Neural progenitor cell (in vitro differentiated cells): ENCODE measurements at regions not wholly inside any gene's neighbourhood (a gene's known extent, or its start where the extent isn't known, plus 50 kb on each side); places are given as distances from the start of the nearest gene placed in this dataset.

ENCODE experiments used
- DNase-seq: peaks from one replicate; pipeline ENCODE4 v3.0.0-alpha.2; 2016; ENCODE audit warnings: low spot score
- H2AFZ ChIP-seq: fragments of 200-600 bp; sonication (generic); replicated peaks from 2 replicates; pipeline ENCODE4 v1.6.1; 2016; ENCODE audit warnings: antibody characterized with exemption
- H3F3A ChIP-seq: fragments of 200-600 bp; sonication (generic); 2 replicates; pipeline ENCODE4 v1.6.1; 2016; ENCODE audit warnings: antibody characterized with exemption, low read depth
- H3K27ac ChIP-seq: fragments of 200-600 bp; sonication (generic); 2 replicates; pipeline ENCODE4 v1.5.1; 2016; ENCODE audit warnings: mild to moderate bottlenecking
- H3K27me3 ChIP-seq: fragments of 200-600 bp; sonication (generic); 2 replicates; pipeline ENCODE4 v1.6.1; 2016; ENCODE audit warnings: mild to moderate bottlenecking, moderate library complexity
- H3K36me3 ChIP-seq: fragments of 200-600 bp; sonication (generic); 2 replicates; pipeline ENCODE4 v1.5.1; 2016
- H3K4me1 ChIP-seq: fragments of 200-600 bp; sonication (generic); 2 replicates; pipeline ENCODE4 v1.6.1; 2016; ENCODE audit warnings: mixed run types
- H3K4me2 ChIP-seq: fragments of 200-600 bp; sonication (generic); 2 replicates; pipeline ENCODE4 v1.6.1; 2016
- H3K4me3 ChIP-seq: fragments of 200-600 bp; sonication (generic); 2 replicates; pipeline ENCODE4 v1.5.1; 2016
- H3K79me2 ChIP-seq: fragments of 200-600 bp; sonication (generic); 2 replicates; pipeline ENCODE4 v1.6.1; 2016; ENCODE audit warnings: low read depth
- H3K9ac ChIP-seq: fragments of 200-600 bp; sonication (generic); 2 replicates; pipeline ENCODE4 v1.6.1; 2016
- H3K9me3 ChIP-seq: fragments of 200-600 bp; sonication (generic); 2 replicates; pipeline ENCODE4 v1.5.1; 2016; ENCODE audit warnings: low read depth
- H4K20me1 ChIP-seq: fragments of 200-600 bp; sonication (generic); 2 replicates; pipeline ENCODE4 v1.6.1; 2016; ENCODE audit warnings: low read depth
- H3K27ac Mint-ChIP-seq: 3 replicates; pipeline ENCODE4 v1.8.0; 2021; ENCODE audit warnings: mixed read lengths
- H3K27me3 Mint-ChIP-seq: 2 replicates; pipeline ENCODE4 v1.8.0; 2022; ENCODE audit warnings: low read depth, mild to moderate bottlenecking, inconsistent platforms, moderate library complexity, mixed read lengths; ENCODE audit not compliant: insufficient read depth
- H3K36me3 Mint-ChIP-seq: 3 replicates; pipeline ENCODE4 v1.8.0; 2021; ENCODE audit warnings: mixed read lengths
- H3K4me1 Mint-ChIP-seq: 3 replicates; pipeline ENCODE4 v1.8.0; 2021; ENCODE audit warnings: mixed read lengths
- H3K4me3 Mint-ChIP-seq: 3 replicates; pipeline ENCODE4 v1.8.0; 2021; ENCODE audit warnings: mild to moderate bottlenecking, moderate library complexity, mixed read lengths
- H3K9me3 Mint-ChIP-seq: 3 replicates; pipeline ENCODE4 v1.8.0; 2020; ENCODE audit warnings: mixed read lengths
- EZH2 ChIP-seq: fragments of 200-600 bp; sonication (generic); IDR thresholded peaks from 2 replicates; pipeline ENCODE4 v1.6.1; 2017; ENCODE audit warnings: antibody characterized with exemption, mild to moderate bottlenecking, moderate library complexity
- EZH2phosphoT487 ChIP-seq: fragments of 200-600 bp; sonication (generic); IDR thresholded peaks from 2 replicates; pipeline ENCODE4 v1.6.1; 2017; ENCODE audit warnings: antibody characterized with exemption
- TF ChIP-seq, protein P1 (sequence below): fragments of 200-600 bp; sonication (generic); IDR thresholded peaks from 2 replicates; pipeline ENCODE4 v1.5.1; 2017; ENCODE audit warnings: antibody characterized with exemption, mild to moderate bottlenecking

- Histone ChIP-seq H3K36me3 (no peaks in the 10 kb centered on the region), H3K4me3 (no peak overlapping the region), H3K4me2 (no peak overlapping the region), H3K9me3 (no peaks in the 10 kb centered on the region), H3K27me3 (no peaks in the 10 kb centered on the region), H3F3A (no peaks in the 10 kb centered on the region), H3K79me2 (no peaks in the 10 kb centered on the region), H3K27ac (no peak overlapping the region), H4K20me1 (no peaks in the 10 kb centered on the region), H3K4me1 (no peaks in the 10 kb centered on the region), H3K9ac (no peak overlapping the region), H2AFZ (no peak overlapping the region)
- DNase-seq = no peak
- Mint-ChIP-seq H3K4me3 (no peak overlapping the region), H3K4me1 (peaks cover 7% of the 10 kb centered on the region), H3K9me3 (no peaks in the 10 kb centered on the region), H3K27ac (no peak overlapping the region), H3K27me3 (no peaks in the 10 kb centered on the region), H3K36me3 (no peaks in the 10 kb centered on the region)
- TF ChIP-seq, protein P1, sequence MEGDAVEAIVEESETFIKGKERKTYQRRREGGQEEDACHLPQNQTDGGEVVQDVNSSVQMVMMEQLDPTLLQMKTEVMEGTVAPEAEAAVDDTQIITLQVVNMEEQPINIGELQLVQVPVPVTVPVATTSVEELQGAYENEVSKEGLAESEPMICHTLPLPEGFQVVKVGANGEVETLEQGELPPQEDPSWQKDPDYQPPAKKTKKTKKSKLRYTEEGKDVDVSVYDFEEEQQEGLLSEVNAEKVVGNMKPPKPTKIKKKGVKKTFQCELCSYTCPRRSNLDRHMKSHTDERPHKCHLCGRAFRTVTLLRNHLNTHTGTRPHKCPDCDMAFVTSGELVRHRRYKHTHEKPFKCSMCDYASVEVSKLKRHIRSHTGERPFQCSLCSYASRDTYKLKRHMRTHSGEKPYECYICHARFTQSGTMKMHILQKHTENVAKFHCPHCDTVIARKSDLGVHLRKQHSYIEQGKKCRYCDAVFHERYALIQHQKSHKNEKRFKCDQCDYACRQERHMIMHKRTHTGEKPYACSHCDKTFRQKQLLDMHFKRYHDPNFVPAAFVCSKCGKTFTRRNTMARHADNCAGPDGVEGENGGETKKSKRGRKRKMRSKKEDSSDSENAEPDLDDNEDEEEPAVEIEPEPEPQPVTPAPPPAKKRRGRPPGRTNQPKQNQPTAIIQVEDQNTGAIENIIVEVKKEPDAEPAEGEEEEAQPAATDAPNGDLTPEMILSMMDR = no peak
- TF ChIP-seq EZH2 (no peak), EZH2phosphoT487 (no peak)
Measured at GRCh38 chr5:84578226-84578625, 193.5 kb upstream of the EDIL3 start.

GRCh38 chr5:84573017-84573712 lies 188.5 kb upstream of the EDIL3 start:
- Histone ChIP-seq H3K36me3 (no peaks in the 10 kb centered on the region), H3K79me2 (no peaks in the 10 kb centered on the region), H3K27me3 (no peaks in the 10 kb centered on the region), H3K4me2 (no peak overlapping the region), H3K4me1 (no peaks in the 10 kb centered on the region), H3K27ac (no peak overlapping the region), H3K9me3 (no peaks in the 10 kb centered on the region), H3F3A (no peaks in the 10 kb centered on the region), H4K20me1 (no peaks in the 10 kb centered on the region), H3K9ac (no peak overlapping the region), H2AFZ (no peak overlapping the region), H3K4me3 (no peak overlapping the region)
- H3K4me1 Mint-ChIP-seq = peaks cover 4% of the 10 kb centered on the region
- H3K27ac Mint-ChIP-seq = no peak overlapping the region
- H3K27me3 Mint-ChIP-seq = no peaks in the 10 kb centered on the region
- H3K9me3 Mint-ChIP-seq = no peaks in the 10 kb centered on the region
- H3K36me3 Mint-ChIP-seq = no peaks in the 10 kb centered on the region
- DNase-seq = no peak
- H3K4me3 Mint-ChIP-seq = no peak overlapping the region
- TF ChIP-seq EZH2phosphoT487 = no peak
- no peak for TF ChIP-seq EZH2
- TF ChIP-seq, protein P1 = no peak

DNA sequence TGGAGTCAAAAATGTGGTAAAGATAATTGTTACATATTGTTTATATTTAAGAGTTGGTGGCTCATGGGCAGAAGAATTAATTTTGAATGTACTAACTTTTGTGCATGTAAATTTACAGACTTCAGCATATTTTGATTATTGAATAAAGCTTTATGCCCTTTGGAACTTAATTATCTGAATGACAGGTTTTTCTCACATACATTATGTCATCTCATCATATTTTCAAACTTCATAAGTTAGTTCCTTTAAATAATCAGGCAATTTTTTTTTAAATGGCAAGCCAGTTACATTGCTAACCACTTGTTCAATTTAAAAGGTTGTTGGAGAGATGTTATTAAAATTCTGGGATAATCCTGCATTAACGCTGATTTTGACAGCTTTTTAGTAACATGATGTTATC lies 184.6 kb upstream of the EDIL3 start:
- no peak for DNase-seq
- Mint-ChIP-seq H3K4me3 (no peak overlapping the region), H3K27ac (no peak overlapping the region), H3K36me3 (no peaks in the 10 kb centered on the region), H3K27me3 (no peaks in the 10 kb centered on the region), H3K9me3 (no peaks in the 10 kb centered on the region), H3K4me1 (peaks cover 9% of the 10 kb centered on the region)
- H3K27me3 ChIP-seq = no peaks in the 10 kb centered on the region
- no peak overlapping the region for H3K27ac ChIP-seq
- H3K36me3 ChIP-seq = no peaks in the 10 kb centered on the region
- H3K9ac ChIP-seq = no peak overlapping the region
- H3F3A ChIP-seq = no peaks in the 10 kb centered on the region
- TF ChIP-seq, protein P1 = no peak
- TF ChIP-seq EZH2phosphoT487 = no peak
- TF ChIP-seq EZH2 = no peak
- H3K9me3 ChIP-seq = no peaks in the 10 kb centered on the region
- peaks cover 8% of the 10 kb centered on the region for H3K4me1 ChIP-seq
- H4K20me1 ChIP-seq = no peaks in the 10 kb centered on the region
- H3K4me2 ChIP-seq = no peak overlapping the region
- H2AFZ ChIP-seq = no peak overlapping the region
- H3K4me3 ChIP-seq = no peak overlapping the region
- no peaks in the 10 kb centered on the region for H3K79me2 ChIP-seq
